Neural progenitor cell (in vitro differentiated cells): ENCODE measurements at regions not wholly inside any gene's neighbourhood (a gene's known extent, or its start where the extent isn't known, plus 50 kb on each side); places are given as distances from the start of the nearest gene placed in this dataset.

ENCODE experiments used
- CTCF ChIP-seq: fragments of 200-600 bp; sonication (generic); IDR thresholded peaks from 2 replicates; pipeline ENCODE4 v1.5.1; 2017; ENCODE audit warnings: antibody characterized with exemption, mild to moderate bottlenecking
- EZH2 ChIP-seq: fragments of 200-600 bp; sonication (generic); IDR thresholded peaks from 2 replicates; pipeline ENCODE4 v1.6.1; 2017; ENCODE audit warnings: antibody characterized with exemption, mild to moderate bottlenecking, moderate library complexity
- EZH2phosphoT487 ChIP-seq: fragments of 200-600 bp; sonication (generic); IDR thresholded peaks from 2 replicates; pipeline ENCODE4 v1.6.1; 2017; ENCODE audit warnings: antibody characterized with exemption

- TF ChIP-seq CTCF (no peak), EZH2 (no peak), EZH2phosphoT487 (no peak)
Measured at GRCh38 chr15:69781411-69782125, 316.1 kb downstream of the TLE3 start.
